ENCODE measurements at regions not wholly inside any gene's neighbourhood (a gene's known extent, or its start where the extent isn't known, plus 50 kb on each side); places are given as distances from the start of the nearest gene placed in this dataset.

DNA sequence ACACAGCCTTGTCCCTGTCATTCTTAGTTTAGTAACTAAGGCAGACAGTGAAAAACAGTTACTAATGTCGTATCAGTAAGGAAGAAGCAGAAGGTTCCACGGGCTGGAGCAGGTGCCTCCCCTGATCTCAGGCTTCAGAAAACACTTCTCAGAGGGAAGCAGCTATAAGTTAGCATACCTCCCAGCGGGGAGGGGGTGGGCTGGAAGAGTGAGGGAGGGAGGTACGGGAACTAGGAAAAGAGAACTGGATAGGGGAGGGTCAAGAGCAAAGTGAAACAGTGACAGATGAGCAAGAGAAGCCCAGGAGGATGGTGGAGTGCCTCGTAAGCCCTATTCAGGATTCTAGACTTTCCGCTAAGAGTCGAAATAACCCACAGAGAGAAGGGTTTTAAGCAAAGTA, 186.3 kb upstream of the XYLT1 start (continued):
- TF ChIP-seq HOXB13 (CRISPR knock-in tag; IDR thresholded peaks at IDR 0.05; ENCODE audit: low read depth) = no peak

DNA sequence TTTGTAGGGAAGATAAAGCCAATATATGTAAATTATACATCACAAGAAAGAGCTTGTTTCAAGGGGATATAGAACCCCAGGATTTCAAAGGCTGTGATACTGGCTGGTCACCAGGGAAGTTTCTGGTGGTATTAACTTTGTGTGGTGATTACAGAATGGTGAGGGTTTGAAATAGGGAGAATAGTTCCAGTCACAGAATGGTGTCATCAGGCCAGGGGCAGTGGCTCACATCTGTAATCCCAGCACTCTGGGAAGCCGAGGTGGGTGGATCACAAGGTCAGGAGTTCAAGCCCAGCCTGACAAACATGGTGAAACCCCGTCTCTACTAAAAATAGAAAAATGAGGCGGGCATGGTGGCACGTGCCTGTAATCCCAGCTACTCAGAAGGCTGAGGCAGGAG, 183.8 kb upstream of the XYLT1 start:
- H3K27ac ChIP-seq = no peak overlapping the region
- DNase-seq (ENCODE audit: low read depth in 1 of 2, low spot score in 1 of 2) = no peak
- H3K4me3 ChIP-seq = no peak overlapping the region
- 0% methylated on average over 4 of the region's 4 CpGs for WGBS (ENCODE audit: missing lambda C conversion rate)
- TF ChIP-seq BHLHE40 (IDR thresholded peaks at IDR 0.05; ENCODE audit: low read depth, low read length) (no peak), EP300 (IDR thresholded peaks at IDR 0.05) (no peak), CEBPB (IDR thresholded peaks at IDR 0.05) (no peak), RAD21 (conservative IDR thresholded peaks at IDR 0.05 in 1 of 2, IDR thresholded peaks at IDR 0.05 in 1 of 2) (no peak), ZNF302 (CRISPR knock-in tag; IDR thresholded peaks at IDR 0.05) (no peak), FOSB (CRISPR knock-in tag; IDR thresholded peaks at IDR 0.05) (no peak)
- TF ChIP-seq, protein P1, sequence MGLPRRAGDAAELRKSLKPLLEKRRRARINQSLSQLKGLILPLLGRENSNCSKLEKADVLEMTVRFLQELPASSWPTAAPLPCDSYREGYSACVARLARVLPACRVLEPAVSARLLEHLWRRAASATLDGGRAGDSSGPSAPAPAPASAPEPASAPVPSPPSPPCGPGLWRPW (IDR thresholded peaks at IDR 0.05) = no peak
- H3K4me1 ChIP-seq = no peaks in the 10 kb centered on the region
- ATAC-seq = no peak
- ChIA-PET CTCF (no interaction called here), POLR2A (no interaction called here)
- H3K9me3 ChIP-seq = no peaks in the 10 kb centered on the region
- H3K4me2 ChIP-seq = no peak overlapping the region
- FAIRE-seq = no peak

DNA sequence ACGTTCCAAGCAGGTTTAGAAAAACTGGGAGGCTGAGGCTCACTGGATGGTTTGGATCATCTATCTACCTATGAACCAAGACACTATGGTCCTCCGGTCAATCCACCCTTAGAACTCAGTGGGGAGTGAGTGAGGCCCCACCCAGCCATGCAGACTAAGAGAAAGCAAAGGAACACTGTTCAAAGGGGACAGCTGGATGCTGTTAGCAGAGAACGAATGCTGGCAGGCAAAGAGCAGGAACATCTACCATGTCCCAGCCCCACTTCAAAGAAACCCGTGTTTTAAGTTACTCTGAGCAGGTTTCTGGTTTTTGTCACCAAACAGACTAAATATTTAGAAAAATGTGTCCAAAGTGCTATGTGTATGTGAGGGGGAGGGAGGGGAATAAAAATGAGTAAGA, 183.4 kb upstream of the XYLT1 start:
- Histone ChIP-seq H3K27ac (no peak overlapping the region), H3K9me3 (no peaks in the 10 kb centered on the region), H3K4me1 (no peaks in the 10 kb centered on the region), H3K4me3 (no peak overlapping the region), H3K4me2 (no peak overlapping the region)
- ChIA-PET POLR2A (no interaction called here), CTCF (no interaction called here)
- DNase-seq (ENCODE audit: low read depth in 1 of 2, low spot score in 1 of 2) (no peak), FAIRE-seq (no peak), ATAC-seq (no peak)
- WGBS (ENCODE audit: missing lambda C conversion rate) = 0% methylated on average over 4 of the region's 4 CpGs
- no peak for TF ChIP-seq ZFP36 (IDR thresholded peaks at IDR 0.05; ENCODE audit: borderline replicate concordance, partially characterized antibody)
- no peak for TF ChIP-seq MYC (IDR thresholded peaks at IDR 0.05; ENCODE audit: borderline replicate concordance, low read length)
- no peak for TF ChIP-seq RCOR1 (IDR thresholded peaks at IDR 0.05; ENCODE audit: low read depth, low read length)
- no peak for TF ChIP-seq TFCP2L1 (CRISPR knock-in tag; IDR thresholded peaks at IDR 0.05)
- no peak for TF ChIP-seq PHF8 (IDR thresholded peaks at IDR 0.05; ENCODE audit: borderline replicate concordance, low read depth)
- no peak for TF ChIP-seq SMC3 (IDR thresholded peaks at IDR 0.05)
- TF ChIP-seq HEYL (CRISPR knock-in tag; IDR thresholded peaks at IDR 0.05) = no peak
- TF ChIP-seq RARB (CRISPR knock-in tag; IDR thresholded peaks at IDR 0.05) = no peak

DNA sequence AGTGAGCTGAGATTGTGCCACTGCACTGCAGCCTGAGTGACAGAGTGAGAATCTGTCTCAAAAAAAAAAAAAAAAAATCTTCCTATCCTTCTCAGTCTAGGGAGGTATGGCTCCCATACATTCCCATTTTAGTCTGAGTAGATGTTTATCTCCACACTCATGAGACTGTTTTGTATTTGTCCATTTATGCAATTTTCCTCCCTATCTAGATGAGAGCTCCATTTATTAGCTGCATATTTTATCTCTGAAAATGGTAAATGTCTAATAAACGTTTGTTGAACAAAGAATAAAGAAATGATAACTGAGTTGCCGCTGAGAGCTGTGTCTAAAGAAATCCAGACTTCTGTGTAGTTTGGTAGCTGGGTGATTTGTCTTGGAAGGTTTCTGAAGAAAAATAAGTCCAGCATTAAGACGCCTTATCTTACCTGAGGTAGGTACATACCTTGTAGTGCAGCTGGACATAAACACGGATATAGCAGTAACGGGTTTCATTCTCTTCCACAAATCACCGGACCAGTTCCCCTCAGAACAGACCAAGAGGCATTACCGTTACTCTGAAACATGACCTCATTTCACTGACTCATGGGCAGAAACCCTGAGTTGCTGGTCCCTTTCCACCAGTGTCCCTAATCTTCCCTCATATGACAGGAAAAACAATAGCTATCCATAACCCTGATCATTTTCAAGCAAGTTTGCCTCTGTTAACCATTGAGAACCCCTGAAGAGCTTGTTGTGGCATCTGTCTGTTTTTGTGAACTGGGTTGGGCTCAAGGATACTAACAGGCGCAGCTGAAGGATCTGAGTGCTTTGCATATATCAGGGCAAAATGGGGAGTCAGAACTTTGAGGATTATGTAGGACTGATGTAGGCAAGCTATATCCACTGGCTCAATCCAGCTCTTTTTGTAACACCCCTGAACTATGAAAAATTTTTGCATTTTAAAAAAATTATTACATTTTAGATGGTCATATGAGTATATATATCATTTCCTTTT, 177.4 kb upstream of the XYLT1 start:
- Histone ChIP-seq H3K9me3 (no peaks in the 10 kb centered on the region), H3K27ac (no peak overlapping the region), H3K4me1 (no peaks in the 10 kb centered on the region), H3K4me3 (no peak overlapping the region), H3K4me2 (no peak overlapping the region)
- 3% methylated on average over 8 of the region's 8 CpGs for WGBS (ENCODE audit: missing lambda C conversion rate)
- DNase-seq (ENCODE audit: low read depth in 1 of 2, low spot score in 1 of 2) (no peak), FAIRE-seq (no peak), ATAC-seq (no peak)
- CTCF ChIA-PET = interaction anchor here (0.6 to 1.2 kb wide), 2 partner anchors 19 to 22 kb away, joined by 3 read pairs; no protein-coding TSS in a partner anchor
- POLR2A ChIA-PET = interaction anchor here (1.0 kb wide), 1 partner anchor 46 kb away, joined by 3 read pairs; no protein-coding TSS in a partner anchor
- TF ChIP-seq RFX5 (IDR thresholded peaks at IDR 0.05) (no peak), BHLHE40 (IDR thresholded peaks at IDR 0.05; ENCODE audit: low read depth, low read length) (no peak), KDM1A (IDR thresholded peaks at IDR 0.05; ENCODE audit: low read depth) (no peak), MAZ (IDR thresholded peaks at IDR 0.05; ENCODE audit: borderline replicate concordance, low read depth, low read length) (no peak), CEBPB (IDR thresholded peaks at IDR 0.05) (no peak)
- TF ChIP-seq, protein P2, sequence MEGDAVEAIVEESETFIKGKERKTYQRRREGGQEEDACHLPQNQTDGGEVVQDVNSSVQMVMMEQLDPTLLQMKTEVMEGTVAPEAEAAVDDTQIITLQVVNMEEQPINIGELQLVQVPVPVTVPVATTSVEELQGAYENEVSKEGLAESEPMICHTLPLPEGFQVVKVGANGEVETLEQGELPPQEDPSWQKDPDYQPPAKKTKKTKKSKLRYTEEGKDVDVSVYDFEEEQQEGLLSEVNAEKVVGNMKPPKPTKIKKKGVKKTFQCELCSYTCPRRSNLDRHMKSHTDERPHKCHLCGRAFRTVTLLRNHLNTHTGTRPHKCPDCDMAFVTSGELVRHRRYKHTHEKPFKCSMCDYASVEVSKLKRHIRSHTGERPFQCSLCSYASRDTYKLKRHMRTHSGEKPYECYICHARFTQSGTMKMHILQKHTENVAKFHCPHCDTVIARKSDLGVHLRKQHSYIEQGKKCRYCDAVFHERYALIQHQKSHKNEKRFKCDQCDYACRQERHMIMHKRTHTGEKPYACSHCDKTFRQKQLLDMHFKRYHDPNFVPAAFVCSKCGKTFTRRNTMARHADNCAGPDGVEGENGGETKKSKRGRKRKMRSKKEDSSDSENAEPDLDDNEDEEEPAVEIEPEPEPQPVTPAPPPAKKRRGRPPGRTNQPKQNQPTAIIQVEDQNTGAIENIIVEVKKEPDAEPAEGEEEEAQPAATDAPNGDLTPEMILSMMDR (IDR thresholded peaks at IDR 0.05) = no peak
- TF ChIP-seq, protein P3, sequence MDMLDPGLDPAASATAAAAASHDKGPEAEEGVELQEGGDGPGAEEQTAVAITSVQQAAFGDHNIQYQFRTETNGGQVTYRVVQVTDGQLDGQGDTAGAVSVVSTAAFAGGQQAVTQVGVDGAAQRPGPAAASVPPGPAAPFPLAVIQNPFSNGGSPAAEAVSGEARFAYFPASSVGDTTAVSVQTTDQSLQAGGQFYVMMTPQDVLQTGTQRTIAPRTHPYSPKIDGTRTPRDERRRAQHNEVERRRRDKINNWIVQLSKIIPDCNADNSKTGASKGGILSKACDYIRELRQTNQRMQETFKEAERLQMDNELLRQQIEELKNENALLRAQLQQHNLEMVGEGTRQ (IDR thresholded peaks at IDR 0.05) = no peak
- TF ChIP-seq, protein P4, sequence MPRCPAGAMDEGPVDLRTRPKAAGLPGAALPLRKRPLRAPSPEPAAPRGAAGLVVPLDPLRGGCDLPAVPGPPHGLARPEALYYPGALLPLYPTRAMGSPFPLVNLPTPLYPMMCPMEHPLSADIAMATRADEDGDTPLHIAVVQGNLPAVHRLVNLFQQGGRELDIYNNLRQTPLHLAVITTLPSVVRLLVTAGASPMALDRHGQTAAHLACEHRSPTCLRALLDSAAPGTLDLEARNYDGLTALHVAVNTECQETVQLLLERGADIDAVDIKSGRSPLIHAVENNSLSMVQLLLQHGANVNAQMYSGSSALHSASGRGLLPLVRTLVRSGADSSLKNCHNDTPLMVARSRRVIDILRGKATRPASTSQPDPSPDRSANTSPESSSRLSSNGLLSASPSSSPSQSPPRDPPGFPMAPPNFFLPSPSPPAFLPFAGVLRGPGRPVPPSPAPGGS (IDR thresholded peaks at IDR 0.05) = no peak
